NCI-H226 (cell line): ENCODE measurements at regions not wholly inside any gene's neighbourhood (a gene's known extent, or its start where the extent isn't known, plus 50 kb on each side); places are given as distances from the start of the nearest gene placed in this dataset.

ENCODE experiments used
- DNase-seq: peaks from one replicate; pipeline ENCODE4 v3.0.0-alpha.2; 2015

GRCh38 chr7:25368599-25369201 is 140.4 kb upstream of the NPVF start:
- DNase-seq = no peak

DNA sequence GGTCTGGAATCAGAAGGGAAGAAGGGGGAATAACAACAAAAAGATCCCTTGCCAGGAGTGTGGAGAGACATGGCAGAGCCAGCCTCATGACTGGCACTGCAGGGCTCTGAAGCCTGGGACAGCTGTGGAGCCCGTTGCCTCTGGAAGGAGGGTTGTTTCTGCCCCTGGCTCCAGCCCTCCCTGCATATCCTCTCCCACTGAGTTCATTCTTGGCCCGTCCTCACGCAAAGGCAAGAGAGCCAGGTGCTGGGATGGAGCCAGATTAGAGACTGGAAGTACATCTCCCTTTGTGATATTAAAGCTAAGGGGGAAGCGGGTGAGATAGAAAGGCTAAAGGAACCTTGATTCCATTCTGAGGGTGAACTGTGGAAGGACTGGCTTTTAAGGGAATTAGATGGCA is 141.5 kb upstream of the NPVF start:
- DNase-seq = no peak

- DNase-seq = no peak
Observed at GRCh38 chr7:25371972-25372371, 143.7 kb upstream of the NPVF start.

GRCh38 chr7:25375805-25376600 is 147.7 kb upstream of the NPVF start:
- no peak for DNase-seq

DNA sequence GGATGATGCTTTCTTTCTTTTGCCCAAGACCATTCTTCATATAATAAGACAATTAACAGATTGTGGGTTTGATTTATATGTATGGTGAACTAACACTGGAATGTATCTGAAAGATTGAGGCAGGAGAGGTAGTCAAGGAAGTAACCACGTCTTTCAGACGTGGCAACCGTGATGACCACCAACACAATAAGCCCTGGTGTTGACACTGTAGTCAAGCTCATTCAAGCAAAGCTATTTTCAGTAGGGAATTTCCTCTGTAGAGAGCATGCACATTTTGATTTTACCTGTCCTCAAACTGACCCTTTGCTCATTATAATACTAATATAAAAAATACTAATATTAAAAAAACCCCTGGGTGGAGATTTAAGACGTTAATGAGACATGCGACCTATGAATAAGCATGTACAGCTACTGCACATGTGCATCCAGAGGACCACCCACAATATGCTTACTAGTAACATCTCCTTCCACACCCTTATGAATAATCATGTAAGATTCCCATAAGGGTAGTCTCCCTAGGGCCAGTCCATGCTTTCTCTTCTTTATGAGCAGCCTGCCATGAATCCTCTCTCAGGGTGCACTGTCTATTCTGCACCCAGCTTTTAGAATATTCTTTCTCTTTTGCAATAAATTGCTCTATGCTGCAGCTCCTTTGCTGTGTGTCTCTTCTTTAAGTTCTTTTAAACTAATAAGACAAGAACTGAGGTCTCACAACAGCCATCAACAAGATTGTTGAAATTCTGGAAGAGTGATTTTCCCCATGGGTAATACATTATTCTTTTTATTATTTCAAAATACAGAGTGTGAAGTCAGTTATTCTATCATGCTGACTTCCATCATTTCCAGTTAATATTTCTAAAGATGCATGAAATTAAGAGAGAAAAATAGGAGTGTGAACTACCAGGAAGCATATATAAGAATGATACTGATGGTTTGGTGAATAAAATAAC is 151.3 kb upstream of the NPVF start:
- DNase-seq = no peak

- DNase-seq = no peak
Observed at GRCh38 chr7:25381818-25382589, 153.7 kb upstream of the NPVF start.

GRCh38 chr7:25382869-25383268 is 154.6 kb upstream of the NPVF start:
- no peak for DNase-seq

DNA sequence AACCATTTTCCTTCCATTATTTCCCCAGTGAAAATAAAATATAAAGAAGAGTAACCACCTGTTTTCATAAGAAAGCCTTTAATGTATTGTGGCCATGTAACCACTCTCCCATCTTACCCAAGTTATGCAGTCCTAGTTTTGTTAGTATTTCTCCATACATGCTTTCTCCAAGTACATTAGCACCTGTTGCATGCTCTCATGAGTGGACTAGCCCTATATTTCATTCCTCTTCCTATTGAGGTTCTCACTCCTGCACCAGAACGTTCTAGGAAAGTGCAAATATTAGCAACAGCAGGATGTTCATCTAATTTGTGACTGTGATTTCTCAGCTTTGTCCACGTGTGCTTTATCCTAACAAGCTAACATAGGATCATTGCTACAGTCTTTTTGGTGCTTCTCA is 155.1 kb upstream of the NPVF start:
- DNase-seq = no peak

GRCh38 chr7:25384788-25385505 is 156.7 kb upstream of the NPVF start:
- no peak for DNase-seq

GRCh38 chr7:25385506-25386136 is 157.3 kb upstream of the NPVF start:
- no peak for DNase-seq

- no peak for DNase-seq
Observed at GRCh38 chr7:25386311-25386744, 158.0 kb upstream of the NPVF start.

- DNase-seq = no peak
Observed at GRCh38 chr7:25388681-25389080, 160.4 kb upstream of the NPVF start.

DNA sequence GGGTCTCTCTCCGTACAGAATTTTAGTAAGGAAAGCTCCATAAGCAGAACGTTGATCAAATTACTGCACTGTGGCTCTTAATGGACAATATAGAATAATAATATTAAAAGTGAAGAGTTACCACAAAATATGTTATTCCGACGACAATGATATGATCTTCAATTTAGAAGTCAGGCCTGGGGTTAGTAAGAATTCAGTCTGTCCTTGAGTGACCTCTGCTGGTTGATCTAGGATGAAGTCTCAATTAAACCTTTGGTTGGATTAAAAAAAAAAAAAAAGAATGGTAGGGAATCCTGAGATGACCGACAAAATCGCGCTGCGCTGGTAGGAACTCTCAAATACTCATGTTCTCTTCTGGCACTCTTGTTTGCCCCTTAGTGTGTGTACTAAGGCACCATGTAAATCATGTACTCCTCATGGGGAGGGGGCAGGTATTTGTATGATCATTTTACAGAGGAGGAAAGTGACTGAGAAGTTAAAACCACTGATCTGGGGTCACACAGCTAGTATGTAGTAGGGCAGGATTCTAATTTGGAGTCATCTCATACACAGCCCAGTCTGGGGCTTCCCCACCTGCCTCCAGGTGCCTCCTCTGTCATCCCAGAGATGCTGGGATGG is 161.3 kb upstream of the NPVF start:
- DNase-seq = peak; percentile 22

DNA sequence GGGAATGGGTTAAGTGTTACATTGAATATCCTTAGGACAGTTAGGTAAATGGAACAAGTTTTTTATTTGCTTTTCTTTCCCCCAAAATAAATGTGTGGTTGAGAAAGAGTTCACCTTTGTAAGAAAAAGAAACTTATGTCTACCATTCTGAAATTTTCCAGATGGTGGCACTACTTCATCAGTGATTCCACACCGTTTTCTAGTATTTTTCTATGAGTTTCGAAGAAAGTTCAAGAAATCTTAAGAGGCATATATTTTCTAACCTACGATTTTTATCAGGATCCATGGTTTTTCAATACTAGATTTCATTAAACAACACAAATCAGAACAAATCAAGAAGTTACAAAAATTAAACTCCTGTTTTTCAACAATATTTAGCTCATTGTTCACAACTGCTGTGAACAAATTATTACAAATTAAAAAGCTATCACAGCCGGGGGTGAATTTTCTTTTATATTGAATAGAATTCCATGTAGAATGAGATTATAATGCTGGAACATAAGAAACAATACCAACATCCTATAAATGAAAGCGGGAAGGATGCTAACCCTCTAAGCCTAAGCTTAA is 163.1 kb upstream of the NPVF start:
- no peak for DNase-seq

- DNase-seq = no peak
Observed at GRCh38 chr7:25391961-25392587, 163.8 kb upstream of the NPVF start.

DNA sequence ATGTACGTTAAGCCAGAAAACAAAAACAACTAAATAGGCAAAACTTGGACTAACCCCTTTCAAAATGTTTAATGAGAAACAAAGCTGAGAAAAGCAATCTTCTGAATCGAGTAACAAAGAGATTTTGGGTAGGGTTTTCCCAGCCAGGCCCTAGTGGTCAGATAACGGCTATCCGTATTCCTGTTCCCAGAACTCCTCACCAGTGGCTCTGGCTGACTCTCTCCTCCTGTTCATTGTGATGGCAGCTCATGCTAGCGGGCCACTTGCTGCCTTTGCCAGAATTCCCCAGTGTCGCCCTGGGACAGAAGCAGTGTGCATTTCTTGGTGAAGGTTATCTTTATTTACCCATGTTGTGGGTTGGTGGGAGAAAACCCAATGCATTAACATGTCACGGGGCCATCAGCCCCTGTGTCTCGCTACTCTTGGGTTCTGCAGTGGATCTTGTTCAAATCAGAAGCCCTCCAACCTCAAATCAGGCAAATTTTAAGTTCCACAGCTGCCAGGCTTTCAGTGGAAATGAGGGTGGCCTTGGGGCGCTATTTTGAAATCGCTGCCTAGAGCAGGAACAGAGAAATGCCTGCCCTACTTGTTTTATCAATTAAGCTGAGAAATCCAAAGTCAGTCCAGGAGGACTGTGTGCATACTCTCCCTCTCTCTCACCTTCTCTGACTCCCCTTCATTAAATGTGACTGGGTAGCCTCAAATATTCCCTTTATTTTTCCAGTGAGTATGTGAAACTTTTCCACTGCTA is 164.5 kb upstream of the NPVF start:
- DNase-seq = no peak

DNA sequence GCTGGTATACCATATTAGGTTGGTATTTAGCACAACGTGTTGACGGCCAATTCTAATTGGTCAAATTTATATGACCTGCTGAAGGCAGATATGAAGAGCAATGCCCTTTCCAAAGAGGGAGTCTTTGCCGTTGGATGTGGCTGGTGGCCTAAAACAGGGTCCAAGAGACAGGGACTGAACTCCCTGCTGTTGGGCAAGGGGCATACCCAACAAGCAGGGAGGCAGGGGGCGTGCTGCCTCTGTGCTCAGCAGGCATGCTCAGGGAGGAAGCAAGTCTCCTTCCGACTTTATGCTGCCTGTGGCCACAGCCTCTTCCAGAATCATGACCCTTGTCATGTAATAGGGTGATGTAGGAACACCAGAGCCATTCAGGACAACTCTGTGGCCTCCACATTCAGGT is 167.7 kb upstream of the NPVF start:
- DNase-seq = no peak

DNA sequence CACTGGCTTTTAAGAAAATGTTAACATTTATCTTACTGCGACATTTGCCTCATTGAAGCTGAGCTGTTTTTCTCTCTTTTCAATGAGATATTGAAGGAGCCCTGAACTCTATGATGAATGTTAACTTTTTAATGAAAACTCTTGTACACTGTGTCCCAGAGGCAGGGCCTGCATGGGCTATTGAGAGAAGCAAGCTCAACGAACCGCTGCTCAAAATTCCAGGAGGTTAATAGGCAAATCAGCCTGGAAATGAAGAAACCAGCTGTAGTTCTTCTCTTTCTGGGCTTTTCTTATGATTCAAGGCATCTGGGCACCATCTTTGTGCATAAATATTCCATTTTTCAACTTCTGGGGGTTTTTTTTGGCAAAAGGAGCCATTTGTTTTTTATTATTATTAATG is 168.4 kb upstream of the NPVF start:
- DNase-seq = no peak

DNA sequence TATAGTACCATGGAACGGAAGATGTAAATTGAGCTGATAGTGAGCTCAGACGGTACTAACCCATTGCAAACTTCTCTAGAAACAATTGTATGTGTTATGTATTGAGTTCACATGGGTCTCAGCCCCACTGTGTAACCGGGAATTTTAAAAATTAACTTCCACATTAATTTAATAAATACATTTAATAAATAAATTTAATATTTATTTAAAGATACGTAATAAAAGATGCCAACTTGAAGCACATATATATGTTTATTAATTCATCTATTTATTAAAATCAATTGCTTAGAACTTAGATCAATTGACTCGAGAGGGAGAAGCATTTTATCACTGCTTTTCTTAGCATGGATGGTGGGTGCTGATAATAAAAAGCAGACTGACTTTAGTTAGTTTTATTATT is 170.1 kb upstream of the NPVF start:
- no peak for DNase-seq
